ENCODE measurements at regions not wholly inside any gene's neighbourhood (a gene's known extent, or its start where the extent isn't known, plus 50 kb on each side); places are given as distances from the start of the nearest gene placed in this dataset.

GRCh38 chr3:6779140-6779539, 81.8 kb upstream of the GRM7 start:
- H3K27me3 ChIP-seq (ENCODE audit: insufficient read depth, low read length, poor library complexity): no peaks in the 10 kb centered on the region
- H3K4me3 ChIP-seq (ENCODE audit: low read depth in 1 of 2, low read length in 2 of 2): no peak overlapping the region
- no peaks in the 10 kb centered on the region for H3K4me1 ChIP-seq (ENCODE audit: insufficient read depth, low read length)
- H3K79me2 ChIP-seq (ENCODE audit: insufficient read depth, low read length): no peaks in the 10 kb centered on the region
- no peak overlapping the region for H2AFZ ChIP-seq (ENCODE audit: low read depth, low read length)
- H4K20me1 ChIP-seq (ENCODE audit: insufficient read depth, low read length): no peaks in the 10 kb centered on the region
- no peak for ATAC-seq (ENCODE audit: insufficient read depth, low read depth)
- TF ChIP-seq EZH2 (IDR thresholded peaks at IDR 0.05; ENCODE audit: borderline replicate concordance, low read depth, low read length, severe bottlenecking): no peak
- TF ChIP-seq CTCF (IDR thresholded peaks at IDR 0.05; ENCODE audit: borderline replicate concordance, extremely low read depth, low read length, poor library complexity, severe bottlenecking): no peak
- DNase-seq: no peak
- no peak overlapping the region for H3K4me2 ChIP-seq (ENCODE audit: insufficient read depth, low read length)
- no peaks in the 10 kb centered on the region for H3K9me3 ChIP-seq (ENCODE audit: insufficient read depth, low read length, severe bottlenecking)
- H3K27ac ChIP-seq (ENCODE audit: low read length): no peak overlapping the region
- no peaks in the 10 kb centered on the region for H3K36me3 ChIP-seq (ENCODE audit: insufficient read depth, low read length)
- no peak overlapping the region for H3K9ac ChIP-seq (ENCODE audit: low read depth, low read length)

GRCh38 chr3:6781092-6781491, 79.8 kb upstream of the GRM7 start:
- no peaks in the 10 kb centered on the region for H3K79me2 ChIP-seq (ENCODE audit: insufficient read depth, low read length)
- DNase-seq (no peak), ATAC-seq (ENCODE audit: insufficient read depth, low read depth) (no peak)
- H3K36me3 ChIP-seq (ENCODE audit: insufficient read depth, low read length): no peaks in the 10 kb centered on the region
- no peak overlapping the region for H3K9ac ChIP-seq (ENCODE audit: low read depth, low read length)
- H3K4me2 ChIP-seq (ENCODE audit: insufficient read depth, low read length): no peak overlapping the region
- TF ChIP-seq EZH2 (IDR thresholded peaks at IDR 0.05; ENCODE audit: borderline replicate concordance, low read depth, low read length, severe bottlenecking): no peak
- TF ChIP-seq CTCF (IDR thresholded peaks at IDR 0.05; ENCODE audit: borderline replicate concordance, extremely low read depth, low read length, poor library complexity, severe bottlenecking): no peak
- H3K4me1 ChIP-seq (ENCODE audit: insufficient read depth, low read length): no peaks in the 10 kb centered on the region
- no peaks in the 10 kb centered on the region for H3K9me3 ChIP-seq (ENCODE audit: insufficient read depth, low read length, severe bottlenecking)
- no peak overlapping the region for H3K27ac ChIP-seq (ENCODE audit: low read length)
- H2AFZ ChIP-seq (ENCODE audit: low read depth, low read length): no peak overlapping the region
- no peaks in the 10 kb centered on the region for H4K20me1 ChIP-seq (ENCODE audit: insufficient read depth, low read length)
- no peak overlapping the region for H3K4me3 ChIP-seq (ENCODE audit: low read depth in 1 of 2, low read length in 2 of 2)
- no peaks in the 10 kb centered on the region for H3K27me3 ChIP-seq (ENCODE audit: insufficient read depth, low read length, poor library complexity)

- ATAC-seq (ENCODE audit: insufficient read depth, low read depth) (no peak), DNase-seq (no peak)
- no peaks in the 10 kb centered on the region for H3K9me3 ChIP-seq (ENCODE audit: insufficient read depth, low read length, severe bottlenecking)
- TF ChIP-seq EZH2 (IDR thresholded peaks at IDR 0.05; ENCODE audit: borderline replicate concordance, low read depth, low read length, severe bottlenecking) (no peak), CTCF (IDR thresholded peaks at IDR 0.05; ENCODE audit: borderline replicate concordance, extremely low read depth, low read length, poor library complexity, severe bottlenecking) (no peak)
- no peaks in the 10 kb centered on the region for H3K79me2 ChIP-seq (ENCODE audit: insufficient read depth, low read length)
- H3K9ac ChIP-seq (ENCODE audit: low read depth, low read length): no peak overlapping the region
- H4K20me1 ChIP-seq (ENCODE audit: insufficient read depth, low read length): no peaks in the 10 kb centered on the region
- H3K4me2 ChIP-seq (ENCODE audit: insufficient read depth, low read length): no peak overlapping the region
- no peaks in the 10 kb centered on the region for H3K36me3 ChIP-seq (ENCODE audit: insufficient read depth, low read length)
- no peak overlapping the region for H3K27ac ChIP-seq (ENCODE audit: low read length)
- H2AFZ ChIP-seq (ENCODE audit: low read depth, low read length): no peak overlapping the region
- no peak overlapping the region for H3K4me3 ChIP-seq (ENCODE audit: low read depth in 1 of 2, low read length in 2 of 2)
- no peaks in the 10 kb centered on the region for H3K4me1 ChIP-seq (ENCODE audit: insufficient read depth, low read length)
- H3K27me3 ChIP-seq (ENCODE audit: insufficient read depth, low read length, poor library complexity): no peaks in the 10 kb centered on the region
Observed at GRCh38 chr3:6785726-6786125, 75.2 kb upstream of the GRM7 start.

GRCh38 chr3:6791161-6791560, 69.8 kb upstream of the GRM7 start:
- H3K27ac ChIP-seq (ENCODE audit: low read length): no peak overlapping the region
- no peak overlapping the region for H3K4me2 ChIP-seq (ENCODE audit: insufficient read depth, low read length)
- H3K4me1 ChIP-seq (ENCODE audit: insufficient read depth, low read length): no peaks in the 10 kb centered on the region
- no peak for DNase-seq
- H2AFZ ChIP-seq (ENCODE audit: low read depth, low read length): no peak overlapping the region
- H3K9me3 ChIP-seq (ENCODE audit: insufficient read depth, low read length, severe bottlenecking): no peaks in the 10 kb centered on the region
- H3K79me2 ChIP-seq (ENCODE audit: insufficient read depth, low read length): no peaks in the 10 kb centered on the region
- no peak for TF ChIP-seq EZH2 (IDR thresholded peaks at IDR 0.05; ENCODE audit: borderline replicate concordance, low read depth, low read length, severe bottlenecking)
- H3K27me3 ChIP-seq (ENCODE audit: insufficient read depth, low read length, poor library complexity): no peaks in the 10 kb centered on the region
- H3K36me3 ChIP-seq (ENCODE audit: insufficient read depth, low read length): no peaks in the 10 kb centered on the region
- H4K20me1 ChIP-seq (ENCODE audit: insufficient read depth, low read length): no peaks in the 10 kb centered on the region
- no peak overlapping the region for H3K9ac ChIP-seq (ENCODE audit: low read depth, low read length)
- no peak overlapping the region for H3K4me3 ChIP-seq (ENCODE audit: low read depth in 1 of 2, low read length in 2 of 2)
- no peak for ATAC-seq (ENCODE audit: insufficient read depth, low read depth)

Measured in DND-41 (cell line).